Peyer's patch (tissue), 4 donors: ENCODE measurements at regions not wholly inside any gene's neighbourhood (a gene's known extent, or its start where the extent isn't known, plus 50 kb on each side); places are given as distances from the start of the nearest gene placed in this dataset.

Experiments
- DNase-seq, 3 donors: peaks; one replicate each; pipeline ENCODE4 v3.0.0-alpha.2; 2017 to 2019
- H3K27ac ChIP-seq, 4 donors: fragments of 200-600 bp; sonication (generic); one replicate each; pipeline ENCODE4 v1.5.1; 2016 to 2019
- H3K27me3 ChIP-seq, 2 donors: fragments of 200-600 bp; sonication (generic); one replicate each; pipeline ENCODE4 v1.5.1; 2019
- H3K36me3 ChIP-seq, 3 donors: fragments of 200-600 bp; sonication (generic); one replicate each; pipeline ENCODE4 v1.5.1; 2016 to 2019
- H3K4me1 ChIP-seq, 4 donors: fragments of 200-600 bp; sonication (generic); one replicate each; pipeline ENCODE4 v1.5.1; 2016 to 2019
- H3K4me3 ChIP-seq, 4 donors: fragments of 200-600 bp; sonication (generic); 1 replicate in 3 of 4; 2 replicates in 1 of 4; pipeline ENCODE4 v1.5.1; 2016 to 2019; ENCODE audit warnings: mild to moderate bottlenecking in 1 of 4
- H3K9me3 ChIP-seq, 4 donors: fragments of 200-600 bp; sonication (generic); one replicate each; pipeline ENCODE4 v1.5.1; 2016 to 2019; ENCODE audit warnings: mild to moderate bottlenecking in 1 of 4
- POLR2A ChIP-seq, 2 donors: fragments of 450-650 bp; IDR thresholded peaks; one replicate each; pipeline ENCODE4 v1.5.1; 2017; ENCODE audit warnings: antibody characterized with exemption in 2 of 2, mild to moderate bottlenecking in 2 of 2, moderate library complexity in 2 of 2
- TF ChIP-seq, protein P1 (sequence below), 6 experiments: fragments of 450-650 bp in 4 of 6; fragments of 200-600 bp in 2 of 6; sonication (generic) in 1 of 6; IDR thresholded peaks; one replicate each; pipeline ENCODE4 v1.5.1; 2017 to 2019; ENCODE audit warnings: antibody characterized with exemption in 6 of 6, mild to moderate bottlenecking in 3 of 6, moderate library complexity in 1 of 6

GRCh38 chr15:23877502-23878412 lies 190.7 kb upstream of the NDN start:
- H3K27ac ChIP-seq, result no peak overlapping the region
- no peaks in the 10 kb centered on the region for H3K36me3 ChIP-seq
- no peaks in the 10 kb centered on the region for H3K9me3 ChIP-seq
- DNase-seq, result peak in 1 of 3 donors; percentile 53
- TF ChIP-seq, protein P1, sequence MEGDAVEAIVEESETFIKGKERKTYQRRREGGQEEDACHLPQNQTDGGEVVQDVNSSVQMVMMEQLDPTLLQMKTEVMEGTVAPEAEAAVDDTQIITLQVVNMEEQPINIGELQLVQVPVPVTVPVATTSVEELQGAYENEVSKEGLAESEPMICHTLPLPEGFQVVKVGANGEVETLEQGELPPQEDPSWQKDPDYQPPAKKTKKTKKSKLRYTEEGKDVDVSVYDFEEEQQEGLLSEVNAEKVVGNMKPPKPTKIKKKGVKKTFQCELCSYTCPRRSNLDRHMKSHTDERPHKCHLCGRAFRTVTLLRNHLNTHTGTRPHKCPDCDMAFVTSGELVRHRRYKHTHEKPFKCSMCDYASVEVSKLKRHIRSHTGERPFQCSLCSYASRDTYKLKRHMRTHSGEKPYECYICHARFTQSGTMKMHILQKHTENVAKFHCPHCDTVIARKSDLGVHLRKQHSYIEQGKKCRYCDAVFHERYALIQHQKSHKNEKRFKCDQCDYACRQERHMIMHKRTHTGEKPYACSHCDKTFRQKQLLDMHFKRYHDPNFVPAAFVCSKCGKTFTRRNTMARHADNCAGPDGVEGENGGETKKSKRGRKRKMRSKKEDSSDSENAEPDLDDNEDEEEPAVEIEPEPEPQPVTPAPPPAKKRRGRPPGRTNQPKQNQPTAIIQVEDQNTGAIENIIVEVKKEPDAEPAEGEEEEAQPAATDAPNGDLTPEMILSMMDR (IDR thresholded peaks at IDR 0.05), result peak in 4 of 6 experiments; percentile 18 to 46 (median 40)
- TF ChIP-seq POLR2A (IDR thresholded peaks at IDR 0.05), result no peak
- no peaks in the 10 kb centered on the region for H3K4me1 ChIP-seq
- H3K27me3 ChIP-seq, result no peaks in the 10 kb centered on the region
- no peak overlapping the region for H3K4me3 ChIP-seq

DNA sequence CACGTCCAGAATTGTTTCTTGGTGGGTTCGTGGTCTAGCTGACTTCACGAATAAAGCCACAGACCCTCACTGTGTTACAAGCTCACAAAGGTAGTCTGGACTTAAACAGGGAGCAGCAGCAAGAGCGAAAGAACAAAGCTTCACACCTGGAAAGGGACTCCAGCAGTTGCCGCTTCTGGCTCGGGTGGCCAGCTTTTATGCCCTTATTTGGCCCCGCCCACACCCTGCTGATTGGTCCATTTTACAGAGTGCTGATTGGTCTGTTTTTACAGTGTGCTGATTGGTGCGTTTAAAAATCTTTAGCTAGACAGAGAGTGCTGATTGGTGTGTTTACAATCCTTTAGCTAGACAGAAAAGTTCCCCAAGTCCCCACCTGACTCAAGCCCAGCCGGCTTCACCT lies 194.2 kb upstream of the NDN start:
- no peak for DNase-seq
- Histone ChIP-seq H3K4me3 (no peak overlapping the region), H3K9me3 (no peaks in the 10 kb centered on the region), H3K4me1 (no peaks in the 10 kb centered on the region), H3K27ac (no peak overlapping the region), H3K36me3 (no peaks in the 10 kb centered on the region), H3K27me3 (no peaks in the 10 kb centered on the region)
- TF ChIP-seq POLR2A (IDR thresholded peaks at IDR 0.05), result no peak
- TF ChIP-seq, protein P1 (IDR thresholded peaks at IDR 0.05), result no peak

DNA sequence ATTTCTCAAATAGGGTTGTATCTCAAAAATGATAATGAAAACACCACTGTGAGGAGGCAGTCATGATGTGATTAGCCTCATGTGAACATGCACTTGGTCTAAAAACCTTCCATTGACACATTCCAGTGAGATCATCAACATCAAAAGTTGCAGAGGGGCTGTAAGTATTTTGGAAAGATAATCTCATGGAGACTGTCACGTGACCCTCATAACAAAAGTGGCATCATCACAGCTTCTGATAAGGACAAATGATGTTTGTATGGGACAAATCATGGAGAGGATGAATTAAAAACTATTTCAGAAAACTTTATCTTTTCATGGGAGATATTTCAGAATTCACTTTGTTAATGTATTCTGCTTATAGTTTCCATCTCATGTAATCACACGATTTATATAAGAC lies 203.1 kb upstream of the NDN start:
- Histone ChIP-seq H3K27me3 (no peaks in the 10 kb centered on the region), H3K27ac (no peak overlapping the region), H3K4me1 (no peaks in the 10 kb centered on the region), H3K9me3 (no peaks in the 10 kb centered on the region), H3K36me3 (no peaks in the 10 kb centered on the region), H3K4me3 (no peak overlapping the region)
- no peak for TF ChIP-seq POLR2A (IDR thresholded peaks at IDR 0.05)
- TF ChIP-seq, protein P1 (IDR thresholded peaks at IDR 0.05), result no peak
- DNase-seq, result no peak

GRCh38 chr15:23897091-23897490 lies 210.0 kb upstream of the NDN start:
- no peak for DNase-seq
- no peak for TF ChIP-seq POLR2A (IDR thresholded peaks at IDR 0.05)
- TF ChIP-seq, protein P1 (IDR thresholded peaks at IDR 0.05), result no peak

GRCh38 chr15:23897531-23897930 lies 210.4 kb upstream of the NDN start:
- Histone ChIP-seq H3K27me3 (no peaks in the 10 kb centered on the region), H3K4me1 (no peaks in the 10 kb centered on the region), H3K9me3 (no peaks in the 10 kb centered on the region), H3K27ac (no peak overlapping the region), H3K36me3 (no peaks in the 10 kb centered on the region), H3K4me3 (no peak overlapping the region)
- no peak for DNase-seq
- no peak for TF ChIP-seq POLR2A (IDR thresholded peaks at IDR 0.05)
- TF ChIP-seq, protein P1 (IDR thresholded peaks at IDR 0.05), result no peak

More at GRCh38 chr15:23897091-23897490, 210.0 kb upstream of the NDN start:
- H3K9me3 ChIP-seq, result no peaks in the 10 kb centered on the region
- no peaks in the 10 kb centered on the region for H3K27me3 ChIP-seq
- no peaks in the 10 kb centered on the region for H3K4me1 ChIP-seq
- no peak overlapping the region for H3K27ac ChIP-seq
- H3K4me3 ChIP-seq, result no peak overlapping the region
- H3K36me3 ChIP-seq, result no peaks in the 10 kb centered on the region
